Stimulated activated CD4-positive, alpha-beta T cell treated with anti-CD3 and anti-CD28 coated beads, Interleukin-2, amount 100 ng/mL, for 24 hours (primary cell): ENCODE measurements at regions not wholly inside any gene's neighbourhood (a gene's known extent, or its start where the extent isn't known, plus 50 kb on each side); places are given as distances from the start of the nearest gene placed in this dataset.

ENCODE experiments used
- DNase-seq, 2 donors: peaks; one replicate each; pipeline ENCODE4 v3.0.0-alpha.2; 2020

- DNase-seq = no peak
These were observed 510.3 kb upstream of the SETBP1 start for GRCh38 chr18:44170208-44170880.

- no peak for DNase-seq
These were observed 509.4 kb upstream of the SETBP1 start for GRCh38 chr18:44171301-44171700.

DNA sequence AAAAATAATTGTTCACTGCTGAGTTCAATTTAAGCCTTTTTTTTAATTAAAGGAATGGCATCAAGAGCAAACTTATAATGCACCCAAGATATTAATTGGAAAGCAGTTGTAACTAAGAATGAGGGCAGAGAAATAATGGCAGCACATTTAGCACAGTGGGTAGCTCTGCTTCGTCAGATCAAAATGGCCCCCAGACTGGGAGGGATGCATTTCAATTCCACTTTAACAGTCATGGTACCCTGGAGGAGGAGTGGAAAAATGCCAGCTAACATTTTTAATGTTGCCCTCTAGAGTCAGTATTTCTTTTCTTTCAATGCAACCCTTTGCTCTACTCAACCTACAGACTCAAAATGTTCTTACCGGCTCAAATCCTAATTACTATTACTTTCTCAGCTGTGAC, 504.8 kb upstream of the SETBP1 start:
- no peak for DNase-seq

DNA sequence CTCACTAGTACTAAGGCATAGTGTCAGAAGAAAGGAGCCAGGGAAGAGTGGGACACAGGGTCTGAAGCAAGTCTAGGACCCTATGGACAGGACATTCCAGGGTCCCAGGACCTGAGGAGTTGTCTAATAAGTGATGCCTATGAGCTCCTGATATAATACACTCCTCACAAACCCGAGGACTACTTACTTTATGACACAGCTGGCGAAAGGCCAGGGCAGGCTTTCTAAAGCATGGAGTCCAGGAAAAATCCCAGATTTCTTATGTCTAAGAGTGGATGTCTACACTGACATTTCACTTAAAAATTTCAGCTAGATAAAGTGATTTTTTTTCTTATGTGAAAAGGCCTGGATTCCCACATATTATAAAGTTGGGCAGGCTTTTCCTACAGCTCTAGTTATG, 502.2 kb upstream of the SETBP1 start:
- no peak for DNase-seq

- DNase-seq = no peak
These were observed 501.0 kb upstream of the SETBP1 start for GRCh38 chr18:44179693-44180092.

DNA sequence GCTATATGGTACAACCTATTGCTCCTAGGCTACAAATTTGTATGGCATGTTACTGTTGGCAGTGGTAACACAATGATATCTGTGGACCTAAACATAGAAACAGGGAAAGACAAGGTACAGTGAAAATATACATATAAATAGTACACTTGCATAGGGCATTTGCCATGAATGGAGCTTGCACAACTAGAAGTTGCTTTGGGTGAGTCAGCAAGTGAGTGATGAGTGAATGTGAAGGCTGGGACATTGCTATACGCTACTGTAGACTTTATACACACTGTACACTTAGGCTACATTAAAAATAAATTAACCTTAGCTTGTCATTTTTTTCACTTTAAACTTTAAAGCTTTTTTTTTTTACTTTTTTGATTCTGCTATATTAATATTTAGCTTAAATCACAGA, 500.0 kb upstream of the SETBP1 start:
- no peak for DNase-seq

DNA sequence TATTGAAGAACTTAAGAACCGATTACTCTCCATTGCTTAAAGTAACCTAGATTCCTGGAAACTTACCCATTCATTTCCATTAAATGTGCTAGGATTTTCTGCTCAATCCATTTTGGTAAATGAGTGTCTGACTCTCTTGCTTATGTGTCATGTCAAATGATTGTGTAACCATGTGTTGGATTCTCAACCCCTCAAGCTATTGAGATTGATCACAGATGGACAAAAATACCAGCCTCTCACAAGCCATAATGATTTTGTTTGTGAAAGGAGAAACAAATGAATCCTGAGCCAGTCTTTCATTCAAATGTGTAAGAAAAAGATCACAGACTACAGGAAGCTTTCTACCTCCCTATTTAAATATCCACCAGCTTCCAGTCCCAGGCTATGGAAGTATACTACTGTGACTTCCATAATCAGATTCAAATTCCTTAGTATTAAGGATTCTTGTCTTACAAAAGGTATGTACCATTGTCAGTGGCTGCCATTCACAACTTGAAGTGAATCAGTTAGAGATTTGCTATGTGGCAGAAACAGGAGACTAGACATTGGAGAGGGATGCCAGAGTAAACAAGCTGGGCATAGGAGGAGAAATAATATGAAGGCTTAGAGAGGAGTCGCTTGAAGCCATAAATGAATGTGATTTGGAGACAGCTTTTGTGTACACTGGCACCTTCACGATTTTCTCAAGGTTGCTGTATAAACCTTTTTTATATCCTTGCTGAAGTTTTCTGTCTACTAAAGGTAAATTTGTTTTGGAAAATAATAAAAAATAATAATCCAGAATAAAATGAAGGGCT, 498.5 kb upstream of the SETBP1 start:
- no peak for DNase-seq

DNA sequence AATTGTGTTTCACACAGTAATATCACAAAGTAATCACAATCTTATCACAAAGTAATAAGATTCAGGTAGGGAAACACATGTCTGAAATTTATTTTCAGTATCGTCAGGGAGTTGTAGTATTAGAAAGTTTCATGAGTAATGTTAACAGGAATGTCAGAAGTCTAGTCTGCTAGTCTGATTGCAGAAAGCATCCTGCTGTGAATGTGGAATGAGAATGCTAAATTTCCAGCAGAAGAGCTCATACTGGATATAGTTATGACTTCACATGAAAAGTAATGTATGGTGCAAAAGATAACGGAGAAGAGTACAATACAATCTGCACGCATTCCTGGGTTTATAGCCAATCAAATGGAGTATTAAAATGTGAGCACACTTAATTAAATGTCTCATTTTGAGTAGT, 494.7 kb upstream of the SETBP1 start:
- no peak for DNase-seq

- DNase-seq = no peak
These were observed 493.6 kb upstream of the SETBP1 start for GRCh38 chr18:44187090-44187489.

GRCh38 chr18:44195394-44196140, 485.1 kb upstream of the SETBP1 start:
- no peak for DNase-seq

GRCh38 chr18:44197832-44198611, 482.7 kb upstream of the SETBP1 start:
- no peak for DNase-seq

DNA sequence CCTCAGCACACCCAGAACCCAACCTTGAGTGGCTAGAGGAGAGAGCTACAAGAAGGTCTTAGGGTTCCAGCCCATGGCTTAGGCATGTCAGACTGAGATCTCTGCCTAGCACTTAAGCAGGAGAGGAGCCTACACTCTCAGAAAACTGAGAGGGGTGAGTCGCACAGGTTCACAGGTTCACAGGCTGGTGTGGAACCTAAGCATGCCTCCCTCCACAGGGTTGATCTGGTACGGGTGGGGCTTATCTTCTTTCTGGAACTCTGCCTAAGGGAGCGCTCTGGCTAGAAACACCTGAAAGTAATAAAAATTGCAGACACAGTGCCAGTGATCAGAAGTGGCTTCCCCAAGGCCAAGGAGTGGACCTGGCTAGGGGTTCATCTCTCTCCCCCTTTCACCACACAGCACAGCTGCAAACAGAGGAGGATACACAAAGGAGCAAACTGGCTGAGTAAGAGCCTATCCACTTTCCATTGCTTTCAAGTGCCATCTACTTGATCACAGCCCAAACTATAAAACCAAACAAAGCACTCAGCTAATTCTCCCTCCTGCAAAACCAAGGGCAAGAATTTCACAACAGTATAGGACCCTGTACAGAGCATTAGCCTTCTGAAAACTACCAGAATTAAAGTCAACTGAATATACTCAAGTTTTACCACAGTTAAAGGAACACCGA, 481.9 kb upstream of the SETBP1 start:
- DNase-seq = no peak

- no peak for DNase-seq
These were observed 467.4 kb upstream of the SETBP1 start for GRCh38 chr18:44213293-44213692.

GRCh38 chr18:44214396-44214795, 466.3 kb upstream of the SETBP1 start:
- no peak for DNase-seq

- no peak for DNase-seq
These were observed 464.5 kb upstream of the SETBP1 start for GRCh38 chr18:44216169-44216568.

DNA sequence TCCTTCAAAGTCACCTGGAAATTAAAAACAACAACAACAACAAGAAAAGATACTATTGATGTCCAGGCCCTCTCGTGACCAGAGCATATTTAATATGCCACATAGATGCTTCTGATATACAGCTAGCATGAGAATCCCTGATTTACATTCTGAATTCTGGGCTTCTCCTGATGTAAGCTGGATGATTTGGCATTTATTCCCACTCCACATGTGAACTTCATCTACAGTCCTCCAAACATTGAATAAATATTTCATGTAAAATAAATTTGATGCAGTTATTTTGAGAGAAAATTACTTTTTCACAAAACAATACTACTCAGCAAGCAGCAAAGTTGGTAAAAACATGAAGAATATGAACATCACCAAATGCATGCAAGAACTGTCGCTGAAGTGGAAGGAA, 453.2 kb upstream of the SETBP1 start:
- DNase-seq = no peak

- DNase-seq = no peak
These were observed 451.0 kb upstream of the SETBP1 start for GRCh38 chr18:44229693-44230108.

DNA sequence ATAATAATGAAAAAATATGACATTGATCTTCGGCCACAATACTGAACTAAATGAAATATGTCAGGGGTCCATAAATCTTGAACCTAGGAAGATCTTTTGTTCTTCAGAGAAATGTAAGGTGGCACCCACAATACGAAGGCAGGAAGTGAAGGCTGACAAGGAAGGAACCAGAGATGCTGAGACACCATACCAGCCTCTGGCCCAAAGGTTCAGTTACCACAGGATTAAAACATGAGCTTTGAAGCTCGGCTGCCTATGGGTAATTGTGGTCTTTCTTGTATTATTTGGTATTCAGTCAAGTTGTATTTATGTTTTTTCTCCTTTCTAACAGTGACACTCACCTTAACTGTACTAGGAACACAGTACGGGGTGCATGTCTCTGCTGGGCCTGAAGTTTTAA, 448.8 kb upstream of the SETBP1 start:
- no peak for DNase-seq

GRCh38 chr18:44232500-44232899, 448.2 kb upstream of the SETBP1 start:
- no peak for DNase-seq

- DNase-seq = no peak
These were observed 442.2 kb upstream of the SETBP1 start for GRCh38 chr18:44238454-44238853.

DNA sequence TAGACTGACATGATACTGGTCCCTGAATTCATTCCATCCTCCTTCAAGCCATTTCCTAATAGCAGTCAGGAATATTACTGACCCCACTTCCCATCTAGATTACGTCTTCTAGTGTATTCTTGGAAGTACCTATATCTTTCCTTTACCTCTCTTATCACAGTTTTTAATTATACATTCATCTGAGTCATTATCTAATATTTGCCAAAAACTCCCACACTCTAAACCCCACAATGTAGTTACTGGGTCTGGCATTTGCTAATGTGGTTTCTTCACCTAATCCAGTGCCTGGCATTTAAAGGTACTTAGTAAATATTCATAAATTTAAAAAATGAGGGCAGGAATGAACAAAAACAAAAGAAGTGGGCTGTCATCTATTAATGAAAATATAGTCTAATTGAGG, 441.8 kb upstream of the SETBP1 start:
- no peak for DNase-seq

- no peak for DNase-seq
These were observed 439.7 kb upstream of the SETBP1 start for GRCh38 chr18:44241020-44241419.

DNA sequence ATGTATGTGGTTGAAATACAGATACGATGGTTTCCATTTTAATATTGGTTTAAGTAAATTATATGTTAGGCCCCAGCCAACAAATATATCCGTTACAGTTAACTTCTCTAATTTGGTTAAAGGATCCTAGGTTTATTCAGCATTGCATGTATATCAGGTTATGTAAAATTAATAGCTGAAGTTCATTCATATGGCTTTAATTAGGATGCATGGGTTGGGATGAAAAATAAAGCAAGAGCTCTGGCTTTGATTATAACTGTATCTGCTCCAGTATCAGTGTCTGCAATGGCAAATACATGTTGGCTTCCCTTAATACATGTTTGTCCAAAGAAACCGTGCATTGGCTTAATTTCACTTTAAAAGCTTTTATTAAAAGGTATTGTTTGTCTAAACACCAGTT, 435.7 kb upstream of the SETBP1 start:
- DNase-seq = no peak
